ENCODE measurements at regions not wholly inside any gene's neighbourhood (a gene's known extent, or its start where the extent isn't known, plus 50 kb on each side); places are given as distances from the start of the nearest gene placed in this dataset.

GRCh38 chr15:53389271-53390037 is 370.0 kb downstream of the WDR72 start:
- no peak for TF ChIP-seq JUND (IDR thresholded peaks at IDR 0.05; ENCODE audit: low read depth)
- no peak for DNase-seq (ENCODE audit: low read depth in 1 of 2, low spot score in 1 of 2)
- in situ Hi-C loops (cut with HindIII; ENCODE audit: low pct_unique_long_range_greater_than_20kb, low sequenced_read_pairs) = no loop called here

DNA sequence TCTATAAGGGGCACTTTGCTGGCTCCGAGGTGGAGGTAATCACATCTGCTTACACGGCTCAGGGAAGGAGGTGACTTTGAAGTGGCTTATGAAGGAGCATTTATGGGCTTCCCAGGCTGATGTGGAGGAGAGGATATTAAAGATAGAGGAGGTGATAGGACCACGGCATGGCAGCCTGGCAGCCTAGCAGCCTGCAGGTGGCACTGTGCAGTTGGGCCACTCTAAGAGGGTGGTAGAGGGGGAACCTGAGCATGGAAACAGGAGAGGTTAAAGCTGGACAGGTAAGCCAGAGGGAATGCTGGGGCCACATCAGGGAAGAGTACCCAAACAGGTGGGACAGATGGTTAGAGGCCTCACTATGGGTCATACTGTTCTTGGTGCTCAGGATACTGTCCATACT is 375.0 kb downstream of the WDR72 start:
- no peak for TF ChIP-seq JUND (IDR thresholded peaks at IDR 0.05; ENCODE audit: low read depth)
- in situ Hi-C loops (cut with HindIII; ENCODE audit: low pct_unique_long_range_greater_than_20kb, low sequenced_read_pairs) = no loop called here
- DNase-seq (ENCODE audit: low read depth in 1 of 2, low spot score in 1 of 2) = peak in 1 of 2 experiments; percentile 18

DNA sequence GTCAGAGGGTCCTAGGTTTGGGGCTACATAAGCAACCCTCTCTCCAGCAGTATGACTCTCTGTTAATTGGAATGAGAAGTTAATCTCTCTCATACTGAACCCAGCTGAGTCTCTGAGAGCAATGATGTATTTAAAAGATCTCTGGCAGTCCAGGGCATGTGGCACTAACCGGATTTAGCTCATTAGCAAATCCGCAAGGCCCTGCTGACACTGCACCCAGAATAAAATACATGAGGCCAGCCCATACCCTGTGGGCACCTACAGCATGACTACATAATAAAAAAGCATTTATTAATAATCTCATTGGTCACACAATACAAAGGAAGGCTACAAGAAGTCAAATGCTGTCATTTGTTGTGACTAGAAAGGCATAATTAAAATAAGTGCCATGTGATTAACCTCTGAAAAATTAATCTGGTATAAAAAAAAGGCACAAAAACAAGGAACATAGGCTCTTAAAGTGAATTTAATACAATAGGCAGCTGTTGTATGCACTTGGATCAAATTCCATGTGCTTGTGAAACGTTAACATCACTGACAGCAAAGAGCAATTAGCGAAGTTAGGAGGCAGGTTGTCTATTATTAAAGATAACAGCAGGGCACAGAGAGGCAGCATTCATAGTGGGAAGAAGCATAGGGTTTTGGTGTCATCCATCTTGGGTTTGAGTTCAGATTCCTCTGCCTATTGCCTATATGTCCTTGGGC is 381.2 kb downstream of the WDR72 start:
- in situ Hi-C loops (cut with HindIII; ENCODE audit: low pct_unique_long_range_greater_than_20kb, low sequenced_read_pairs) = no loop called here

DNA sequence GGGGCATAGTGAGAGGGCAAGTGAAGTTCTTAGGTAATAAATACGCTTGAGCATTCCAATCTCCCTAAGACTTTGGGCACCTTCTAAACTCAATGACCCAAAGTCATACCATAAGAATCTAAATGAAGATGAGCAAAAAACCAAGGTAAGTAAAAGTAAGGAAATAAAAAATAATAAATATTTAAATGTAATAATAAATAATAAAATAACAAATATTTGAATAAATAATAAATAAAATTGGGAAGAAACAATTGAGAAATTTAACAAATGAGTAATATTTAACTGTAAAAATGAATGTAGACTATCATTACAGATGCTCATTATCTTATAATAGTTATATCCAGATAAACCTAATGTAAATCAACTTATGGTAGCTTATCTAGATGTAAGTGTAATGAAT is 391.7 kb downstream of the WDR72 start:
- in situ Hi-C loops (cut with HindIII; ENCODE audit: low pct_unique_long_range_greater_than_20kb, low sequenced_read_pairs) = no loop called here
- TF ChIP-seq JUND (IDR thresholded peaks at IDR 0.05; ENCODE audit: low read depth) = no peak
- no peak for DNase-seq (ENCODE audit: low read depth in 1 of 2, low spot score in 1 of 2)

More for the DNA sequence above, 381.2 kb downstream of the WDR72 start:
- TF ChIP-seq JUND (IDR thresholded peaks at IDR 0.05; ENCODE audit: low read depth) = no peak
- no peak for DNase-seq (ENCODE audit: low read depth in 1 of 2, low spot score in 1 of 2)

- in situ Hi-C loops (cut with HindIII; ENCODE audit: low pct_unique_long_range_greater_than_20kb, low sequenced_read_pairs) = no loop called here
- no peak for DNase-seq (ENCODE audit: low read depth in 1 of 2, low spot score in 1 of 2)
- TF ChIP-seq JUND (IDR thresholded peaks at IDR 0.05; ENCODE audit: low read depth) = no peak
These were observed 398.6 kb downstream of the WDR72 start for GRCh38 chr15:53360881-53361280.

DNA sequence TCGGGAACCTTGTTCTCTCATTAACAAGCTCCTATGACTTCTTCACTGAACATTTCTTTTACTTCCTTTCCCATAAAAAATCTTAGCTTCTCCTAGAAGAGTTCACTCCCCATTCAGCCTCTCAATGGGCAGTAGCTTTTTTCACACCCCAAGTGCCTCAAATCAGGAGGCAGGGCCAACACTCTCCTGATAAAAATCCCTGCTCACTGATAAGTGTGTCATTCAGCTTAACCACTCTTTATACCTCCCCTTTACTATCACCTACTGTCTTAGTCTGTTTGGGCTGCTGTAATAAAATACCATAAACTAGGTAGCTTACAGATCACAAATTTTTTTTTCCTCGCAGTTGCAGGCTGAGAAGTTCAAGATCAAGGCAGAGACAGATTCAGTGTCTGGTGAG is 400.4 kb downstream of the WDR72 start:
- DNase-seq (ENCODE audit: low read depth in 1 of 2, low spot score in 1 of 2) = no peak
- in situ Hi-C loops (cut with HindIII; ENCODE audit: low pct_unique_long_range_greater_than_20kb, low sequenced_read_pairs) = no loop called here
- TF ChIP-seq JUND (IDR thresholded peaks at IDR 0.05; ENCODE audit: low read depth) = no peak

DNA sequence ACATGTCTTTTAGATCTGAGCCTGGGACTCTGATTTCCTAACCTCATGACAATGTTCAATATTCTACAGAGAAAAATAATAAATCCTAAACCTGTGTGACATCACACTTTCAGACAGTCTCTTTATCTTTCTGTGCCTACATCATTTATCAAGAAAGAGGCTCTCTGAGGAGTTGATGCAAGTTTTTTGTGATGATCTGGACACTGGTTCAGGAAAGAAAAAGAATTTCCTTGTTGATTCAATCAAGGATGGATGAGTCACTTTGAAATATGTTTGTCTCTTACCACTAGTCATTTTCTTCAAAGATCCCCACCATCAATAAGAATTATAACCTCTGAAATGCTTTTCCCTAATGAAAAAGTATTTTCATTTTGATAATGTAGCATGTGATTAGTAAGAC is 404.6 kb downstream of the WDR72 start:
- no peak for DNase-seq (ENCODE audit: low read depth in 1 of 2, low spot score in 1 of 2)
- no peak for TF ChIP-seq JUND (IDR thresholded peaks at IDR 0.05; ENCODE audit: low read depth)
- in situ Hi-C loops (cut with HindIII; ENCODE audit: low pct_unique_long_range_greater_than_20kb, low sequenced_read_pairs) = no loop called here

- no peak for DNase-seq (ENCODE audit: low read depth in 1 of 2, low spot score in 1 of 2)
- in situ Hi-C loops (cut with HindIII; ENCODE audit: low pct_unique_long_range_greater_than_20kb, low sequenced_read_pairs) = no loop called here
- TF ChIP-seq JUND (IDR thresholded peaks at IDR 0.05; ENCODE audit: low read depth) = no peak
These were observed 408.1 kb downstream of the WDR72 start for GRCh38 chr15:53351373-53351772.

- no peak for DNase-seq (ENCODE audit: low read depth in 1 of 2, low spot score in 1 of 2)
- no peak for TF ChIP-seq JUND (IDR thresholded peaks at IDR 0.05; ENCODE audit: low read depth)
- in situ Hi-C loops (cut with HindIII; ENCODE audit: low pct_unique_long_range_greater_than_20kb, low sequenced_read_pairs) = no loop called here
These were observed 412.9 kb downstream of the WDR72 start for GRCh38 chr15:53346583-53346982.

DNA sequence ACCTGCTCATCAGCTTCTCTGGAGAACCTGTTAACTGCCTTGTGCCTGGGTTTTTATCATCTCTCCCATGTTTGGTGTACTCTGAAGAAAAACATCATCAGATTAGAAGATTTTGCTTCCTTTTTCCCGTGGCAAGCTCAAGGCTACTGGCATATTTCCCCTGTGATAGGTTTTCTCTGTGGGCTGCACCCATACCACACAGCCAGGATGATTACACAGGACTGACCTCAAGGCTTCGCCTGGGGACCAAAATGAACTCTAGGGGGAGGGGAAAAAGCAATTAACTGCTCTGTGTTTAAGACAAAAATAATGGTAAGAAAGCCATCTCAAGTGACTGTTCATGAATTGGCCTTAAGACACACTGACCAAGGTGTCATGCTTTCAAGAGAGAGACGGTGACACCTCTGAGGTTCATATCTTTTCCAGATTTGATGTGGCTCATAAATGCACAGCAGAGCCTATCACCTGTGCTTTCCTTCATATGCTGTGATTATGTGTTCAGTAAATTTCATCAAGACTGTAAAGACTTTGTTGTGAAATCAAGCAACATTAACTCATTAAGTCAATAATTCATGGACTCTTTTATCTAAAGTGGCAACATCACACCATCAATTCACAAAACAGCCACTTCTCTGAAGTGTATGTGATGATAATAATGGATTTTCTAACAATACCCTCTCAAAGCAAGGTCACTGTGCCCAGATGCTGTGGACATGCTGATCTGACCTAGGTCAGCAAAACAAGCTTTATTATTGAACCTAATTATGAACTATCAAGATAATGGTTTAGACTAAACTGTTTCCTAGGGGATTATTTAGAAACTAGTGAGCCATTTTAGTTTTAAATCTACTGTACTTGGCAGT is 427.9 kb downstream of the WDR72 start:
- in situ Hi-C loops (cut with HindIII; ENCODE audit: low pct_unique_long_range_greater_than_20kb, low sequenced_read_pairs) = no loop called here
- no peak for DNase-seq (ENCODE audit: low read depth in 1 of 2, low spot score in 1 of 2)
- no peak for TF ChIP-seq JUND (IDR thresholded peaks at IDR 0.05; ENCODE audit: low read depth)

DNA sequence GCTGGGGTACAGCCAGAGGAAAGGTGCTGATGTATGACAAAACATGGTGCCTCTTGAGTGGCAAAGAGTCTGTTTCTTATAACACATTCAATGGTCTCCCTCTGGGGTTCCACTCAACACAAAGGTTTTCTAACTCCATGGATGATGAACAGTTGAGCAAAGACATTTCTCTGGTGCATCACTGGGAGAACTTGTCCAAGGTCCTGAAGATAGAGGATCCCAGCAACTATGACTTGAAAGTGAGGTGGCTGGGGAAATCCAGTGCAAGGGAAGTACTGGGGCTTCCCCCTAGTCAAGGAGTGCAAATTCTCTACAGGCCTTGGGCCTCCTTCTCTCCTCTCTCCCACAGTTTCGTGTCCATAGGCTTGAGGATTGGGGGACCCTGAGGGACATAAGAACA is 431.1 kb downstream of the WDR72 start:
- DNase-seq (ENCODE audit: low read depth in 1 of 2, low spot score in 1 of 2) = peak in 1 of 2 experiments; percentile 17
- no peak for TF ChIP-seq JUND (IDR thresholded peaks at IDR 0.05; ENCODE audit: low read depth)
- in situ Hi-C loops (cut with HindIII; ENCODE audit: low pct_unique_long_range_greater_than_20kb, low sequenced_read_pairs) = no loop called here

DNA sequence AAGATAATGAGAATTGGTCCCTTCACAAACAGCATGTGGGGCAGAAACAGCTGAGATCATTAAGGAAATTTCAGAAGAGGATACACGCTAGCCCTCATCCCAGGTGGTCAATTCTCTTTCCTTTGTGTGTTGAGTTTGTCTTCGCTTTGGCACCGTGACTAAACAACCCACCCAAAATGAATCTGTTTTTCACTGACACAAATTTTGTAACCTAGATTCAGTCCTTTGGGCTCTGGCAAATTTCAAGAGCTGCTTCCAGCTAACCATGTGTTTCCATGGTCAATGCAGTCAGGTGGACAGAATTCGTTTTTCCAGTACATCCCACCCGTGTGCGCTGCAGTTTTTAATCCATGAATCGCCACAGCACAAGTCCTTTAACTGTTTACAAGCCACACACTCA is 435.4 kb downstream of the WDR72 start:
- in situ Hi-C loops (cut with HindIII; ENCODE audit: low pct_unique_long_range_greater_than_20kb, low sequenced_read_pairs) = no loop called here
- TF ChIP-seq JUND (IDR thresholded peaks at IDR 0.05; ENCODE audit: low read depth) = no peak
- DNase-seq (ENCODE audit: low read depth in 1 of 2, low spot score in 1 of 2) = no peak

DNA sequence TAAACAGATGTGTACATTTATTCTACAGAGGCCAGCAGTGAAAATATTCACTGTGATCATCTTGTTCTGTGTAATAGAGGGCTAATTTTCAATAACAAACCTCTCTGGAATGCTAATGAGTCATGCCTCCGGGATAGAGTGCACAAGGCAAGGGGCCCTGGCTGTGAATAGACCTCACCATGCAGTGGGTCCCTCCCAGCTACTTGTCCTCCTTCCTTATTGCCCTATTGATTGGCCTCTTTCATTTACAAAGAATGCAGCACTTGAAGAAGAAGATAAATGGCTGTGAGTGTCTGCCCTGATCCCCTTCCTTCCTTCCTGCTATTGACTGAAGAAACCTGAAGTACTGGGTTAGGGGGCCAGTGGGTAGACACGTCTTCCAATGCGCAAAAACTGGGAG is 436.3 kb downstream of the WDR72 start:
- no peak for DNase-seq (ENCODE audit: low read depth in 1 of 2, low spot score in 1 of 2)
- in situ Hi-C loops (cut with HindIII; ENCODE audit: low pct_unique_long_range_greater_than_20kb, low sequenced_read_pairs) = no loop called here

More for the DNA sequence above, 436.3 kb downstream of the WDR72 start:
- no peak for TF ChIP-seq JUND (IDR thresholded peaks at IDR 0.05; ENCODE audit: low read depth)
